Esophagus muscularis mucosa (tissue), 3 donors: ENCODE measurements at regions not wholly inside any gene's neighbourhood (a gene's known extent, or its start where the extent isn't known, plus 50 kb on each side); places are given as distances from the start of the nearest gene placed in this dataset.

Experiments used
- POLR2A ChIP-seq: fragments of 450-650 bp; IDR thresholded peaks from one replicate; pipeline ENCODE4 v1.6.1; 2017; ENCODE audit warnings: antibody characterized with exemption, moderate library complexity, mild to moderate bottlenecking, low read depth
- POLR2AphosphoS5 ChIP-seq, 2 donors: sonication (generic); formaldehyde crosslinking; IDR thresholded peaks; one replicate each; pipeline ENCODE4 v1.6.1; 2017; ENCODE audit warnings: antibody characterized with exemption in 2 of 2
- TF ChIP-seq, protein P1 (sequence below), 3 experiments: fragments of 200-600 bp in 2 of 3; fragments of 450-650 bp in 1 of 3; sonication (generic) in 2 of 3; IDR thresholded peaks; one replicate each; pipeline ENCODE4 v1.5.1; 2017 to 2019; ENCODE audit warnings: antibody characterized with exemption in 3 of 3, mild to moderate bottlenecking in 2 of 3, moderate library complexity in 1 of 3

- TF ChIP-seq POLR2AphosphoS5 (IDR thresholded peaks at IDR 0.05) (no peak), POLR2A (no peak)
- TF ChIP-seq, protein P1, sequence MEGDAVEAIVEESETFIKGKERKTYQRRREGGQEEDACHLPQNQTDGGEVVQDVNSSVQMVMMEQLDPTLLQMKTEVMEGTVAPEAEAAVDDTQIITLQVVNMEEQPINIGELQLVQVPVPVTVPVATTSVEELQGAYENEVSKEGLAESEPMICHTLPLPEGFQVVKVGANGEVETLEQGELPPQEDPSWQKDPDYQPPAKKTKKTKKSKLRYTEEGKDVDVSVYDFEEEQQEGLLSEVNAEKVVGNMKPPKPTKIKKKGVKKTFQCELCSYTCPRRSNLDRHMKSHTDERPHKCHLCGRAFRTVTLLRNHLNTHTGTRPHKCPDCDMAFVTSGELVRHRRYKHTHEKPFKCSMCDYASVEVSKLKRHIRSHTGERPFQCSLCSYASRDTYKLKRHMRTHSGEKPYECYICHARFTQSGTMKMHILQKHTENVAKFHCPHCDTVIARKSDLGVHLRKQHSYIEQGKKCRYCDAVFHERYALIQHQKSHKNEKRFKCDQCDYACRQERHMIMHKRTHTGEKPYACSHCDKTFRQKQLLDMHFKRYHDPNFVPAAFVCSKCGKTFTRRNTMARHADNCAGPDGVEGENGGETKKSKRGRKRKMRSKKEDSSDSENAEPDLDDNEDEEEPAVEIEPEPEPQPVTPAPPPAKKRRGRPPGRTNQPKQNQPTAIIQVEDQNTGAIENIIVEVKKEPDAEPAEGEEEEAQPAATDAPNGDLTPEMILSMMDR (IDR thresholded peaks at IDR 0.05) = no peak
Observed at GRCh38 chr12:91441246-91441645, 258.6 kb upstream of the DCN start.
